EL (cell line): ENCODE measurements at regions not wholly inside any gene's neighbourhood (a gene's known extent, or its start where the extent isn't known, plus 50 kb on each side); places are given as distances from the start of the nearest gene placed in this dataset.
"Not testable (repeated sequence)": the region's sequence is repeated elsewhere in the genome, so short reads cannot be mapped to it uniquely, and the experiment has no call there.

Experiments
- DNase-seq: peaks from one replicate; pipeline ENCODE4 v3.0.0-alpha.2; 2016

- no peak for DNase-seq
Measured at GRCh38 chr12:131530422-131530821, 180.5 kb upstream of the SFSWAP start.

DNA sequence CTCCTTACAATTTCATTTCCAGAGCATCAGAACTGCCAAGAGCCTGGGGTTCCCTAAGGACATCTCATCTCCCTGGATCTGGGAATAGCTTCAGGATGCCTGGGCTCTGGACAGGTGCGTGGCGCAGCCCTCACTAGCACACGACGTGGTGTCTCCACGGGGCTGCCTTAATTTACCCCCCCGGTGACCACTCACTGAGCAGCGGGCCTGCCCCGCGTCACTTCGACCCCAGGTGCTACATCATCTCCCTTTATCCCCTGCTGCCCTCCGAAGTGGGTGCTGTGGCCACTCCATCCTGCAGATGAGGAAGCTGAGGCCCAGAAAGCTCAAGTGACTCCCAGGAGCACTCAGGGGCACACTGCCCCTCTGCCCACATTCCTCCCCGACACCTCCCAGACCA is 177.8 kb upstream of the SFSWAP start:
- DNase-seq = no peak

DNA sequence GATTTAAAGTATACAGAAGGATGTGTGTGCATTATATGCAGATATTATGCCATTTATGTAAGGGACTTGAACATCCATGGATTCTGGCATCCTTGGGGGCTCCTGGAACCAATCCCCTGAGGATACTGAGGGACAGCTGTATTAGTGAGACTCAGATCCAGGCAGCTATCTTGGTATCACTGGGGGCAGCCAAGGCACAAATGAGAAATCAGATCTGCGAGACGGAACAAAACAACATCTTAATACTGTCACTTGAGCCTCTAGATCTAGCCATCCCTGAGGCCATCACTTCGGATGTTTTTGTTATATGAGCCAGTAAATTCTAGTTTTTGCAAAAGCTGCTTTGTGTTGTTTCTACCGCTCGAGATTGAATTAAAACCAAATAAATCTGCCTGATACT is 175.1 kb upstream of the SFSWAP start:
- DNase-seq = no peak

GRCh38 chr12:131536337-131536736 is 174.6 kb upstream of the SFSWAP start:
- DNase-seq = no peak

DNA sequence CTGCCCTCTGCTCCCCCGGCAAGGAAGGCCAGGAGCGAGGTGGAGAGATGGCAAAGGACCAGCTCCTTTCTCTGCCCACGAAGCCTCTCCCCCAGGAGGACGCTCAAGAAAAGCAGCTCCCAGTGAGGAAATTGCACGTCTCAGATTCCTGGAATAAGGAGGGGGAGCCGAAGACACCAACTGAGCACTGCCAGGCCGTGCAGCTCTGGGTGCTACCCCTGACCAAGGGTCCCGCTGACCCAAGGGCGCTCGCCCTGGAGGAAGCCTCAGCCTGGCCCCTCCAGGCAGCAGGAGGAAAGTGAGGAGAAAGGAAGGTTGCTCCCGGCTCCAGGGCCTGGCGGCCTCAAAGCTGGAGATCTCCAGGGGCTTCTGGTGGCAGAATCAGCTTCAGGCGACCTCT is 174.1 kb upstream of the SFSWAP start:
- DNase-seq = no peak

DNA sequence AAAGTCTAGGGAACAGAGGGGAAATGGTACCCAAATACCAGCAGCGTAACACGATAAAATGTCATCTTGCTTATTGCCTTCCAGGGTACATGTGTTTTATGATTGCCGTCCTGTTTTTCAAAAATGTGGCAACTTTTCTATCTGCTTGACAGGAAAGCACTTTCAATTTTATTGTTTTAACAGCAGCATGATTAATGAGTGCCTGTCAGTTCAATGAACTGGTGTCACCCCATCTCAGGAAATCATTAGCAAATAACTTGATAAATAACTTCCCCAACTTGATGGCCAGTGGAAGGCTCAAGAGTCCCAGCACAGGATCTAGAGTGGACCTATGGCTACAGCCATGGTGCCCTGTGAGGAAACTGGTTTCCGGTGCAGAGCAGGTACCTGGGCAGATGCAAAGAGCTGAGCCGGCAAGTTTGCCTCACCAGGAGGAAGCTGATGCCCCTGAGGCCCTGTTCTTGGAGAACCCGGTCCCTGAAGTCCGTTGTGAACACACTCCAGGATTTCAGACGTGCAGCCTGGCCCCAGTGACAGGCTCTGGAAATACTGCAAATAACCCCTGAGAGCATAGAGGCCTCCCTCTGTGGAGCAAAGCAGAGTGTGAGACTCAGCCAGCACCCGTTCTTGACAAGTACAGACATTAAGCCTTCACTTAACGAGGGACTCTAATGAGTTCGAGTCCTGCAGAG is 173.5 kb upstream of the SFSWAP start:
- DNase-seq = no peak

- no peak for DNase-seq
Measured at GRCh38 chr12:131539381-131539780, 171.5 kb upstream of the SFSWAP start.

GRCh38 chr12:131540138-131540623 is 170.7 kb upstream of the SFSWAP start:
- no peak for DNase-seq

DNA sequence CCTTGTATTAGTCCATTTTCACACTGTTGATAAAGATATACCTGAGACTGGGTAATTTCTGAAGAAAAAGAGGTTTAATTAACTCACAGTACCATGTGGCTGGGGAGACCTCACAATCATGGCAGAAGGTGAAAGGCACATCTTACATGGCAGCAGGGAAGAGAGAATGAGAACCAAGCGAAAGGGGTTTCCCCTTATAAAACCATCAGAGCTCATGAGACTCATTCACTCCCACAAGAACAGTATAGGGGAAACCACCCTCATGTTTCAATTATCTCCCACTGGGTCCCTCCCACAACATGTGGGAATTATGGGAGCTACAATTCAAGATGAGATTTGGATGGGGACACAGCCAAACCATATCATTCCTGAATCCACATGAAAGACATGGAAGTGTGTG is 169.4 kb upstream of the SFSWAP start:
- DNase-seq = not testable (repeated sequence)

DNA sequence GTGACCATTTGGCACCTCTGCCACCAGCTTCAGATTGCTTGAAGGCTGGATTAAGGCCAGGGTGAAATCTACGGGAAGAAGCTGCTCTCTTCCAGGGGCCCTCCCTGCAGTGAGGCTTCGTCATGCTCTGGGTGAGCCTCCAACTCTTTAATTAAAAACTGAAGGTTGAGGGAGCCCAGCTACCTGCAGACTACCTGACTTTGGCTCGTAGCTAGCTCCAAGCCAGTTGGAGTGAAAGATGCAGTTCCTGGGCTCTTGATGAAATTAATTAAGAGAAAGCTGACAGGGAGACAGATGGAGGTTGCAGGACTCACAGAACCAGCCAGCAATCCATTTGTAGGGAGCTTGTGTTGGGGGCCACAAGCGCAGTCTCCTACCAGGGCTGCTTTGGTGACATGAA is 168.5 kb upstream of the SFSWAP start:
- no peak for DNase-seq

- no peak for DNase-seq
Measured at GRCh38 chr12:131543040-131543439, 167.8 kb upstream of the SFSWAP start.

DNA sequence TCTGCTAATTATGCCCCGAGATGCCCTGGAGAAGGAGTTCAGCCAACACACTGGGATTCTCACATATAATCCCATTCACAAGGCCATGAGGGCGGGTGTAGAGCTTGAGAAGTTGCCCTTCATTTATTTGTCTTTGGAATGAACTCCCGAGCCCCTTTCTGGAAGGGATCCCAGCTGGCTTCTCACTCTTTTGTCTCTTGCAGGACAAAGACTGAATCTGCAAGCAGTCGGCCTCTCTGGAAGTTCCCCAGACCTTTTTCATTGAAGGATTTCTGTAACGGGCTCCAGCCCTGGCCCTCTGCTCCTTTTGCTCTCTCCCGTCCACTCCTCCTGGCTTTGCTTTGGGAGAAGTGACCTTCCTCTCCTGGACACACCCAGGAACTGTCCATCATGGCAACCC is 163.3 kb upstream of the SFSWAP start:
- no peak for DNase-seq

GRCh38 chr12:131550121-131550520 is 160.8 kb upstream of the SFSWAP start:
- DNase-seq = no peak

DNA sequence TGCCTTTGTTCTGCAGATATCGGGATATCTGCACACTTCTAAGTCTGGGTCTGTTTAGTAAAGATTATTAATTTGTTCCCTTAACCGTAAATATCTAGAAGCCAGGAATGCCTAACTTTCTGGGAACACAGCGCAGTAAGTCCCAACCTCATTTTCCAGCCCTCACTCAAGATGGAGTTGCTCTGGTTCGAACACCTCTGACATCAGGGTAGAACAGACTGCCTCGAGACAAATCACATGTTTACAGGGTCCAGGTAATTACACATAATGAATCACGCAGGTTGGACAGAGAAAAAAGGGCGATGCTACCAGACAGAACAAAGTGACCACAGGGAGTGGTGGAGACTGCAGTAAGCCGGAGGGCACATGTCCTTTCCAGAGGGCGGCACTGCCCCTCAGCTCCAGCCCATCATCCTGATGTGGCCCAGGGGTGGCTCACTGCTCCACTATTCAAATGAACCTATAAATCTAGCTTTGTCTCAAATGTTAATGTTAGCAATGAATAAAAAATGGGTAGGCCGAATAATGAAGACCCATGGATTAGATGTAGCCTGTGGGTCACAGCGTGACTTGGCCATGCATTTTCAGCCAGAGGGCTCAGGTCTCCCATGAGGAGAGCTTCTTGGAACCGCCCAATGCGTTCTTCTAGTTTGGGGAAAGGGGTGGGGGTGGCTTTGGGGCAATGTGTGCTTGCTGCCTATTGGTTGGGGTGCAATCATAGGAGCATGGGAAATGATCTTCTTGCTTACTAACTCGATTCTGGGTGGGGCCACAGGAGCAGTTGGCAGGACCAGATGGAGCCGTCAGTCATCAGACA is 159.0 kb upstream of the SFSWAP start:
- DNase-seq = no peak

DNA sequence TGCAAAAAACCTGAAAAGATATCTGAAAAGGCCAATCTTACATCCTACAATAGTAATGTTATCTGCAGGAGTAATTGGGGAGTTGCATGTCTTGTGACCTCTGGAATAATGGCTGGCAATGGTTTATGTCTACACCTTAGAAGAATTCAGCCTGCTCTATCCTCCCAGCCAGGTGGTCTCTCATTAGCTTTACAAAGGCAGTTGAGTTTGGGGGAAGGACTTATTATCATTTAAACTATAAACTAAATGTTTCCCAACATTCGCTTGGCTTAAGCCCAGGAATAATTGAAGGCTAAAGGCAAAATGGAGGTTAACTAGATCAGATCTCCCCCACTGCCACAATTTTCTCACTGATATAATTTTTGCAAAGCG is 158.4 kb upstream of the SFSWAP start:
- no peak for DNase-seq

GRCh38 chr12:131553096-131553777 is 157.7 kb upstream of the SFSWAP start:
- no peak for DNase-seq

GRCh38 chr12:131555197-131555846 is 155.6 kb upstream of the SFSWAP start:
- DNase-seq = no peak

GRCh38 chr12:131555866-131556265 is 155.0 kb upstream of the SFSWAP start:
- DNase-seq = no peak

- DNase-seq = no peak
Measured at GRCh38 chr12:131557078-131557709, 153.7 kb upstream of the SFSWAP start.

DNA sequence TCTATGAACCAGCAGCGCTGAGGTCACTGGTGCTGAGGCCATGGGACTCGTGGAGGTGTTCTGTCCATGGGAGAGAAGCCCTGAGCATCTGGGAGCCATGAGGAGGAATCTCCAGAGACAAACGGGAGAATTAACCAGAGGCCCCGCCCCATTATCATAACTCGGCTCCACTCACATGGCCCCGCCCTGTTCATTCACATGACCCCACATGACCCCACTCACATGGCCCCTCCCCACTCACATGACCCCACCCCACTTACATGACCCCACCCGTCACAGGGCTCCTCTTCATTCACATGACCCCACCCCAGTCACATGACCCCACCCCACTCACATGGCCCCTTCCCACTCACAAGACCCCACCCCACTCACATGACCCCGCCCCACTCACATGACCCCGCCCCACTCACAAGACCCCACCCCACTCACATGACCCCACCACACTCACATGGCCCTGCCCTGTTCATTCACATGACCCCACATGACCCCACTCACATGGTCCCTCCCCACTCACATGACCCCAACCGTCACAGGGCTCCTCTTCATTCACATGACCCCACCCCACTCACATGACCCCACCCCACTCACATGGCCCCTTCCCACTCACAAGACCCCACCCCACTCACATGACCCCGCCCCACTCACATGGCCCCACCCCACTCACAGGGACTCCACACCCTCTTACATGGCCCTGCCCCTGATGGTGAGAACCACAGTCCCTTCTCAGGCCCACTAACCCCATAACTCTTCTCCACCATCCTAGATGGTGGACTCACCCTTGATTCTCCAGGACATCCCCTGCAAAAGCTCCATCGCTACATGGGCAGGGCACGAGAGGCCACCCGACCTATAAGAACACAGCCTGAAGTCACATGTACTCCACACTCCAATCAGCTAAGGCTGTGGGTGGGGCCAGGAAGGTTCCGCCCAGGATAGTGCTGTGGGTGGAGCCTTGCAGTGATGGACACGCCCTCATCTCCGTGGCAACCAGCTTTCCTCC is 151.1 kb upstream of the SFSWAP start:
- no peak for DNase-seq

GRCh38 chr12:131561051-131561450 is 149.8 kb upstream of the SFSWAP start:
- DNase-seq = no peak
